Stimulated activated memory B cell treated with anti-CD40 and anti-IgM and Interleukin-4, amounts not matched to agents 10 μg/mL and 1 μg/mL and 100 μg/mL, for 72 hours (primary cell): ENCODE measurements at regions not wholly inside any gene's neighbourhood (a gene's known extent, or its start where the extent isn't known, plus 50 kb on each side); places are given as distances from the start of the nearest gene placed in this dataset.

Experiments used
- ATAC-seq: fragments of 150-1000 bp; cut with Tn5 transposase; 2 replicates; pipeline ENCODE4 v1.10.0; 2021
- H3K27ac Mint-ChIP-seq: one replicate; pipeline ENCODE4 v1.8.0; 2022; ENCODE audit warnings: mild to moderate bottlenecking, mixed read lengths
- H3K27me3 Mint-ChIP-seq: one replicate; pipeline ENCODE4 v1.8.0; 2022; ENCODE audit warnings: mixed read lengths
- H3K36me3 Mint-ChIP-seq: one replicate; pipeline ENCODE4 v1.8.0; 2022; ENCODE audit warnings: mixed read lengths
- H3K4me1 Mint-ChIP-seq: one replicate; pipeline ENCODE4 v1.8.0; 2022; ENCODE audit warnings: mixed read lengths
- H3K4me3 Mint-ChIP-seq: one replicate; pipeline ENCODE4 v1.8.0; 2022; ENCODE audit warnings: mild to moderate bottlenecking, moderate library complexity, mixed read lengths
- H3K9me3 Mint-ChIP-seq: one replicate; pipeline ENCODE4 v1.8.0; 2022; ENCODE audit warnings: mixed read lengths

- no peak overlapping the region for H3K27ac Mint-ChIP-seq
- H3K27me3 Mint-ChIP-seq = no peaks in the 10 kb centered on the region
- H3K4me1 Mint-ChIP-seq = no peaks in the 10 kb centered on the region
- H3K36me3 Mint-ChIP-seq = no peaks in the 10 kb centered on the region
- no peaks in the 10 kb centered on the region for H3K9me3 Mint-ChIP-seq
- no peak overlapping the region for H3K4me3 Mint-ChIP-seq
- ATAC-seq = no peak
These were observed 470.4 kb upstream of the ACVR2A start for GRCh38 chr2:147374423-147374811.

- Mint-ChIP-seq H3K27me3 (no peaks in the 10 kb centered on the region), H3K27ac (no peak overlapping the region), H3K4me1 (no peaks in the 10 kb centered on the region), H3K4me3 (no peak overlapping the region), H3K36me3 (no peaks in the 10 kb centered on the region), H3K9me3 (no peaks in the 10 kb centered on the region)
- ATAC-seq = no peak
These were observed 470.9 kb upstream of the ACVR2A start for GRCh38 chr2:147373800-147374422.

GRCh38 chr2:147368306-147368705 is 476.5 kb upstream of the ACVR2A start:
- ATAC-seq = no peak
- H3K4me1 Mint-ChIP-seq = no peaks in the 10 kb centered on the region
- no peak overlapping the region for H3K27ac Mint-ChIP-seq
- no peaks in the 10 kb centered on the region for H3K9me3 Mint-ChIP-seq
- H3K4me3 Mint-ChIP-seq = no peak overlapping the region
- H3K36me3 Mint-ChIP-seq = no peaks in the 10 kb centered on the region
- no peaks in the 10 kb centered on the region for H3K27me3 Mint-ChIP-seq

- ATAC-seq = no peak
- no peak overlapping the region for H3K4me3 Mint-ChIP-seq
- H3K4me1 Mint-ChIP-seq = no peaks in the 10 kb centered on the region
- no peaks in the 10 kb centered on the region for H3K9me3 Mint-ChIP-seq
- no peaks in the 10 kb centered on the region for H3K27me3 Mint-ChIP-seq
- H3K27ac Mint-ChIP-seq = no peak overlapping the region
- no peaks in the 10 kb centered on the region for H3K36me3 Mint-ChIP-seq
These were observed 478.6 kb upstream of the ACVR2A start for GRCh38 chr2:147366279-147366678.

- Mint-ChIP-seq H3K4me3 (no peak overlapping the region), H3K27me3 (no peaks in the 10 kb centered on the region), H3K36me3 (no peaks in the 10 kb centered on the region), H3K27ac (no peak overlapping the region), H3K9me3 (no peaks in the 10 kb centered on the region), H3K4me1 (no peaks in the 10 kb centered on the region)
- no peak for ATAC-seq
These were observed 479.2 kb upstream of the ACVR2A start for GRCh38 chr2:147365622-147366021.

GRCh38 chr2:147364597-147364996 is 480.2 kb upstream of the ACVR2A start:
- Mint-ChIP-seq H3K4me1 (no peaks in the 10 kb centered on the region), H3K4me3 (no peak overlapping the region), H3K27me3 (no peaks in the 10 kb centered on the region), H3K9me3 (no peaks in the 10 kb centered on the region), H3K36me3 (no peaks in the 10 kb centered on the region), H3K27ac (no peak overlapping the region)
- ATAC-seq = peak; percentile 51

- Mint-ChIP-seq H3K4me1 (no peaks in the 10 kb centered on the region), H3K4me3 (no peak overlapping the region), H3K27ac (no peak overlapping the region), H3K27me3 (no peaks in the 10 kb centered on the region), H3K36me3 (no peaks in the 10 kb centered on the region), H3K9me3 (no peaks in the 10 kb centered on the region)
- no peak for ATAC-seq
These were observed 481.6 kb upstream of the ACVR2A start for GRCh38 chr2:147363181-147363580.

GRCh38 chr2:147358375-147358774 is 486.5 kb upstream of the ACVR2A start:
- H3K4me1 Mint-ChIP-seq = no peaks in the 10 kb centered on the region
- no peak overlapping the region for H3K4me3 Mint-ChIP-seq
- ATAC-seq = no peak
- H3K9me3 Mint-ChIP-seq = no peaks in the 10 kb centered on the region
- no peak overlapping the region for H3K27ac Mint-ChIP-seq
- no peaks in the 10 kb centered on the region for H3K36me3 Mint-ChIP-seq
- no peaks in the 10 kb centered on the region for H3K27me3 Mint-ChIP-seq

GRCh38 chr2:147356157-147356556 is 488.7 kb upstream of the ACVR2A start:
- no peaks in the 10 kb centered on the region for H3K4me1 Mint-ChIP-seq
- no peak overlapping the region for H3K4me3 Mint-ChIP-seq
- ATAC-seq = no peak
- H3K27me3 Mint-ChIP-seq = no peaks in the 10 kb centered on the region
- H3K9me3 Mint-ChIP-seq = no peaks in the 10 kb centered on the region
- no peaks in the 10 kb centered on the region for H3K36me3 Mint-ChIP-seq
- H3K27ac Mint-ChIP-seq = no peak overlapping the region

- Mint-ChIP-seq H3K27ac (no peak overlapping the region), H3K36me3 (no peaks in the 10 kb centered on the region)
- no peak for ATAC-seq
These were observed 489.1 kb upstream of the ACVR2A start for GRCh38 chr2:147355706-147356105.

GRCh38 chr2:147353072-147353381 is 491.8 kb upstream of the ACVR2A start:
- Mint-ChIP-seq H3K27me3 (no peaks in the 10 kb centered on the region), H3K4me1 (no peaks in the 10 kb centered on the region), H3K36me3 (no peaks in the 10 kb centered on the region)

More at GRCh38 chr2:147355706-147356105, 489.1 kb upstream of the ACVR2A start:
- no peaks in the 10 kb centered on the region for H3K27me3 Mint-ChIP-seq
- H3K9me3 Mint-ChIP-seq = no peaks in the 10 kb centered on the region
- no peaks in the 10 kb centered on the region for H3K4me1 Mint-ChIP-seq
- no peak overlapping the region for H3K4me3 Mint-ChIP-seq

GRCh38 chr2:147352264-147353071 is 492.4 kb upstream of the ACVR2A start:
- no peaks in the 10 kb centered on the region for H3K36me3 Mint-ChIP-seq
- no peak for ATAC-seq
- H3K27me3 Mint-ChIP-seq = no peaks in the 10 kb centered on the region
- no peak overlapping the region for H3K27ac Mint-ChIP-seq
- H3K4me1 Mint-ChIP-seq = no peaks in the 10 kb centered on the region
- no peak overlapping the region for H3K4me3 Mint-ChIP-seq
- H3K9me3 Mint-ChIP-seq = no peaks in the 10 kb centered on the region

More at GRCh38 chr2:147353072-147353381, 491.8 kb upstream of the ACVR2A start:
- no peak overlapping the region for H3K4me3 Mint-ChIP-seq
- ATAC-seq = no peak
- H3K27ac Mint-ChIP-seq = no peak overlapping the region
- no peaks in the 10 kb centered on the region for H3K9me3 Mint-ChIP-seq

GRCh38 chr2:147351784-147352183 is 493.0 kb upstream of the ACVR2A start:
- H3K27me3 Mint-ChIP-seq = no peaks in the 10 kb centered on the region
- ATAC-seq = no peak
- H3K9me3 Mint-ChIP-seq = no peaks in the 10 kb centered on the region

GRCh38 chr2:147348931-147349555 is 495.8 kb upstream of the ACVR2A start:
- Mint-ChIP-seq H3K9me3 (peaks cover 10% of the 10 kb centered on the region), H3K27ac (no peak overlapping the region), H3K4me1 (no peaks in the 10 kb centered on the region), H3K27me3 (no peaks in the 10 kb centered on the region), H3K4me3 (no peak overlapping the region), H3K36me3 (no peaks in the 10 kb centered on the region)
- no peak for ATAC-seq

More at GRCh38 chr2:147351784-147352183, 493.0 kb upstream of the ACVR2A start:
- Mint-ChIP-seq H3K27ac (no peak overlapping the region), H3K4me1 (no peaks in the 10 kb centered on the region), H3K36me3 (no peaks in the 10 kb centered on the region), H3K4me3 (no peak overlapping the region)

GRCh38 chr2:147346142-147346541 is 498.7 kb upstream of the ACVR2A start:
- Mint-ChIP-seq H3K9me3 (peaks cover 10% of the 10 kb centered on the region), H3K4me3 (no peak overlapping the region), H3K27ac (no peak overlapping the region), H3K36me3 (no peaks in the 10 kb centered on the region), H3K27me3 (no peaks in the 10 kb centered on the region), H3K4me1 (no peaks in the 10 kb centered on the region)
- no peak for ATAC-seq

- H3K27ac Mint-ChIP-seq = no peak overlapping the region
- H3K4me3 Mint-ChIP-seq = no peak overlapping the region
- no peaks in the 10 kb centered on the region for H3K36me3 Mint-ChIP-seq
- H3K27me3 Mint-ChIP-seq = no peaks in the 10 kb centered on the region
- no peaks in the 10 kb centered on the region for H3K4me1 Mint-ChIP-seq
- ATAC-seq = no peak
- peaks cover 10% of the 10 kb centered on the region for H3K9me3 Mint-ChIP-seq
These were observed 499.6 kb upstream of the ACVR2A start for GRCh38 chr2:147345246-147345645.
